Neural cell (in vitro differentiated cells): ENCODE measurements at regions not wholly inside any gene's neighbourhood (a gene's known extent, or its start where the extent isn't known, plus 50 kb on each side); places are given as distances from the start of the nearest gene placed in this dataset.

ENCODE experiments used
- H2AFZ ChIP-seq: fragments of 200-600, 300-800 bp; sonication (generic), shearing (Covaris generic); 2 replicates; pipeline ENCODE4 v1.6.0; 2014; ENCODE audit warnings: low read depth, mild to moderate bottlenecking, antibody characterized with exemption, low read length, moderate library complexity
- H3F3A ChIP-seq: fragments of 200-600 bp; shearing (Covaris generic); 2 replicates; pipeline ENCODE4 v1.6.1; 2016; ENCODE audit warnings: mild to moderate bottlenecking, moderate library complexity, mixed read lengths, antibody characterized with exemption, low read length; ENCODE audit not compliant: insufficient read depth, poor library complexity, severe bottlenecking
- H3K27ac ChIP-seq: fragments of 200-600, 300-800 bp; sonication (generic), shearing (Covaris generic); 2 replicates; pipeline ENCODE4 v1.5.1; 2014; ENCODE audit warnings: mild to moderate bottlenecking, low read length, moderate library complexity
- H3K27me3 ChIP-seq: fragments of 300-800, 200-600 bp; sonication (generic), shearing (Covaris generic); 2 replicates; pipeline ENCODE4 v1.6.0; 2014; ENCODE audit warnings: mild to moderate bottlenecking, low read depth, low read length, moderate library complexity; ENCODE audit not compliant: insufficient read depth
- H3K36me3 ChIP-seq: fragments of 300-800, 200-600 bp; sonication (generic), shearing (Covaris generic); 2 replicates; pipeline ENCODE4 v1.5.1; 2014; ENCODE audit warnings: mild to moderate bottlenecking, antibody characterized with exemption, low read length, moderate library complexity; ENCODE audit not compliant: insufficient read depth
- H3K4me2 ChIP-seq: fragments of 300-800, 200-600 bp; sonication (generic), shearing (Covaris generic); 2 replicates; pipeline ENCODE4 v1.6.0; 2014; ENCODE audit warnings: mild to moderate bottlenecking, low read length
- H3K4me3 ChIP-seq: fragments of 300-800, 200-600 bp; sonication (generic), shearing (Covaris generic); 2 replicates; pipeline ENCODE4 v1.5.1; 2014; ENCODE audit warnings: mild to moderate bottlenecking, low read length, moderate library complexity
- H3K79me2 ChIP-seq: fragments of 200-600 bp; shearing (Covaris generic); replicated peaks from 2 replicates; pipeline ENCODE4 v1.6.0; 2014; ENCODE audit warnings: mild to moderate bottlenecking, low read length, moderate library complexity; ENCODE audit not compliant: insufficient read depth
- H3K9ac ChIP-seq: fragments of 300-800, 200-600 bp; sonication (generic), shearing (Covaris generic); 2 replicates; pipeline ENCODE4 v1.6.1; 2016; ENCODE audit warnings: mild to moderate bottlenecking, low read length, mixed read lengths
- H3K9me2 ChIP-seq: fragments of 200-600 bp; shearing (Covaris generic); 2 replicates; pipeline ENCODE4 v1.6.1; 2016; ENCODE audit warnings: mild to moderate bottlenecking, low read length, mixed read lengths; ENCODE audit not compliant: insufficient read depth
- H3K9me3 ChIP-seq: fragments of 200-600, 300-800 bp; sonication (generic), shearing (Covaris generic); 2 replicates; pipeline ENCODE4 v1.6.1; 2016; ENCODE audit warnings: mild to moderate bottlenecking, mixed run types, low read length, moderate library complexity, mixed read lengths
- H4K20me1 ChIP-seq: fragments of 200-600 bp; shearing (Covaris generic); 2 replicates; pipeline ENCODE4 v1.6.1; 2016; ENCODE audit warnings: mild to moderate bottlenecking, mixed run types; ENCODE audit not compliant: insufficient read depth
- CTCF ChIP-seq: fragments of 450-650 bp; IDR thresholded peaks from 2 replicates; pipeline ENCODE4 v1.5.1; 2014; ENCODE audit warnings: antibody characterized with exemption, mild to moderate bottlenecking, moderate library complexity; ENCODE audit not compliant: poor library complexity, severe bottlenecking
- EP300 ChIP-seq: fragments of 450-650 bp; conservative IDR thresholded peaks from 2 replicates; pipeline ENCODE4 v1.6.1; 2014; ENCODE audit warnings: antibody characterized with exemption, mild to moderate bottlenecking, moderate library complexity; ENCODE audit not compliant: poor library complexity, severe bottlenecking
- EZH2 ChIP-seq: fragments of 200-600, 300-800 bp; shearing (Covaris generic), sonication (generic); IDR thresholded peaks from 2 replicates; pipeline ENCODE4 v1.6.1; 2014; ENCODE audit warnings: antibody characterized with exemption, low read length, borderline replicate concordance, mild to moderate bottlenecking; ENCODE audit not compliant: insufficient read depth, poor library complexity, severe bottlenecking
- MXI1 ChIP-seq: fragments of 450-650 bp; conservative IDR thresholded peaks from 2 replicates; pipeline ENCODE4 v1.6.1; 2014; ENCODE audit warnings: antibody characterized with exemption, mild to moderate bottlenecking; ENCODE audit not compliant: poor library complexity, severe bottlenecking
- POLR2AphosphoS5 ChIP-seq: IDR thresholded peaks from 2 replicates; pipeline ENCODE4 v1.6.1; 2012
- RAD21 ChIP-seq: fragments of 450-650 bp; conservative IDR thresholded peaks from 2 replicates; pipeline ENCODE4 v1.6.1; 2014; ENCODE audit warnings: antibody characterized with exemption, mild to moderate bottlenecking, moderate library complexity
- REST ChIP-seq: IDR thresholded peaks from 2 replicates; pipeline ENCODE4 v1.6.1; 2012; ENCODE audit warnings: borderline replicate concordance
- SMC3 ChIP-seq: fragments of 450-650 bp; conservative IDR thresholded peaks from 2 replicates; pipeline ENCODE4 v1.6.1; 2014; ENCODE audit warnings: antibody characterized with exemption, mild to moderate bottlenecking, moderate library complexity; ENCODE audit not compliant: poor library complexity
- TAF1 ChIP-seq: IDR thresholded peaks from 2 replicates; pipeline ENCODE4 v1.6.1; 2012; ENCODE audit warnings: low read depth

- Histone ChIP-seq H3F3A (no peaks in the 10 kb centered on the region), H3K9me3 (peaks cover 4% of the 10 kb centered on the region), H2AFZ (no peak overlapping the region), H4K20me1 (no peaks in the 10 kb centered on the region), H3K9me2 (no peaks in the 10 kb centered on the region), H3K9ac (no peak overlapping the region), H3K79me2 (no peaks in the 10 kb centered on the region), H3K4me2 (no peak overlapping the region), H3K27ac (no peak overlapping the region), H3K27me3 (no peaks in the 10 kb centered on the region), H3K36me3 (no peaks in the 10 kb centered on the region), H3K4me3 (no peak overlapping the region)
- no peak for TF ChIP-seq POLR2AphosphoS5
These were observed 362.6 kb downstream of the GASK1B start for GRCh38 chr4:157810137-157810774.

- Histone ChIP-seq H3F3A (no peaks in the 10 kb centered on the region), H3K9me2 (no peaks in the 10 kb centered on the region)
- no peak for TF ChIP-seq SMC3
- TF ChIP-seq REST, result no peak
- no peak for TF ChIP-seq POLR2AphosphoS5
- no peak for TF ChIP-seq EP300
- TF ChIP-seq RAD21, result no peak
- TF ChIP-seq TAF1, result no peak
- no peak for TF ChIP-seq MXI1
- TF ChIP-seq CTCF, result no peak
- no peak for TF ChIP-seq EZH2
These were observed 363.9 kb downstream of the GASK1B start for GRCh38 chr4:157808796-157809383.

More at GRCh38 chr4:157808796-157809383, 363.9 kb downstream of the GASK1B start:
- Histone ChIP-seq H3K79me2 (no peaks in the 10 kb centered on the region), H2AFZ (no peak overlapping the region), H3K36me3 (no peaks in the 10 kb centered on the region), H3K9me3 (peaks cover 4% of the 10 kb centered on the region), H3K4me2 (no peak overlapping the region), H3K27me3 (no peaks in the 10 kb centered on the region), H3K9ac (no peak overlapping the region), H3K4me3 (no peak overlapping the region), H3K27ac (no peak overlapping the region), H4K20me1 (no peaks in the 10 kb centered on the region)
